GM12878 (cell line): ENCODE measurements at regions not wholly inside any gene's neighbourhood (a gene's known extent, or its start where the extent isn't known, plus 50 kb on each side); places are given as distances from the start of the nearest gene placed in this dataset.

Experiments
- ATAC-seq: fragments of 200-7000 bp; cut with Tn5 transposase; 3 replicates; pipeline ENCODE4 v1.9.1; 2020; ENCODE audit warnings: mild to moderate bottlenecking, moderate library complexity
- BruUV-seq: library from RNA; stranded (reverse); fragments of 400-500 nt; replicated peaks from 2 replicates; lab custom pipeline; 2021; lab: Mats Ljungman, UMichigan
- CTCF ChIA-PET: fragments of 300-600 bp; sonication (Branson Sonifier 250); formaldehyde crosslinking; extraction: SDS; loops from one replicate; lab custom pipeline; 2021; ENCODE audit warnings: inconsistent platforms; lab: Yijun Ruan, JAX
- POLR2A ChIA-PET: fragments of 350-600 bp; formaldehyde crosslinking; extraction: SDS; loops from one replicate; lab custom pipeline; 2021; ENCODE audit warnings: inconsistent platforms; lab: Charles Lee
- RAD21 ChIA-PET: fragments of 300-600 bp; sonication (Branson Sonifier 250); formaldehyde crosslinking; loops from one replicate; lab custom pipeline; 2023; ENCODE audit warnings: antibody characterized with exemption; ENCODE audit not compliant: unreplicated experiment; lab: Charles Lee
- SMC1A ChIA-PET: fragments of 300-600 bp; sonication (Branson Sonifier 250); formaldehyde crosslinking; loops from one replicate; lab custom pipeline; 2023; ENCODE audit not compliant: unreplicated experiment, uncharacterized antibody; lab: Charles Lee
- DNase-seq: peaks from one replicate; pipeline ENCODE4 v3.0.0-alpha.2; 2011; ENCODE audit warnings: low read depth, low spot score
- FAIRE-seq: peaks from 3 replicates; lab custom pipeline; 2011; peaks lifted over from hg19 to GRCh38; lab: Jason Lieb, UNC
- H2AFZ ChIP-seq: 2 replicates; pipeline ENCODE4 v1.6.0; 2011; ENCODE audit warnings: low read depth, low read length, control low read depth; ENCODE audit not compliant: control insufficient read depth
- H3K27ac ChIP-seq: 2 replicates; pipeline ENCODE4 v1.5.1; 2011; ENCODE audit warnings: control low read depth; ENCODE audit not compliant: control insufficient read depth, insufficient read depth
- H3K27me3 ChIP-seq, 2 experiments: replicated peaks in 1 of 2; 2 replicates each; pipeline versions ENCODE4 v1.6.0 to v1.6.1; 2011; ENCODE audit warnings: low read length in 1 of 2; ENCODE audit not compliant: control insufficient read depth in 2 of 2, insufficient read depth in 2 of 2
- H3K36me3 ChIP-seq, 2 experiments: 2 replicates each; pipeline ENCODE4 v1.5.1; 2011; ENCODE audit warnings: low read length in 1 of 2; ENCODE audit not compliant: control insufficient read depth in 2 of 2, insufficient read depth in 2 of 2
- H3K4me1 ChIP-seq: 2 replicates; pipeline ENCODE4 v1.6.1; 2011; ENCODE audit warnings: mild to moderate bottlenecking, low read length, moderate library complexity, mixed read lengths; ENCODE audit not compliant: control insufficient read depth, insufficient read depth
- H3K4me2 ChIP-seq: 2 replicates; pipeline ENCODE4 v1.6.0; 2011; ENCODE audit warnings: control low read depth; ENCODE audit not compliant: control insufficient read depth, insufficient read depth
- H3K4me3 ChIP-seq: fragments of 200-600 bp; sonication (generic); 2 replicates; pipeline ENCODE4 v1.5.1; 2016
- H3K79me2 ChIP-seq: 2 replicates; pipeline ENCODE4 v1.6.0; 2011; ENCODE audit warnings: low read length; ENCODE audit not compliant: control insufficient read depth, insufficient read depth
- H3K9ac ChIP-seq: 2 replicates; pipeline ENCODE4 v1.8.0; 2011; ENCODE audit warnings: low read length, control low read depth, mixed read lengths; ENCODE audit not compliant: control insufficient read depth, insufficient read depth
- H3K9me3 ChIP-seq: replicated peaks from 3 replicates; pipeline ENCODE4 v1.5.1; 2011; ENCODE audit warnings: mild to moderate bottlenecking, low read length; ENCODE audit not compliant: control insufficient read depth, insufficient read depth
- H4K20me1 ChIP-seq: 2 replicates; pipeline ENCODE4 v1.6.0; 2011; ENCODE audit not compliant: control insufficient read depth, insufficient read depth
- ATF2 ChIP-seq: IDR thresholded peaks from 2 replicates; pipeline ENCODE4 v1.6.1; 2012; ENCODE audit warnings: low read length, inconsistent platforms
- BHLHE40 ChIP-seq, 2 experiments: fragments of 450-650 bp in 1 of 2; IDR thresholded peaks; 2 replicates each; pipeline ENCODE4 v1.6.1; 2011 to 2017; ENCODE audit warnings: low read depth in 2 of 2, borderline replicate concordance in 1 of 2, improper control_type of control experiment in 1 of 2, low read length in 1 of 2, mild to moderate bottlenecking in 1 of 2
- ETV6 ChIP-seq, 2 experiments: fragments of 450-650 bp in 1 of 2; IDR thresholded peaks in 1 of 2; conservative IDR thresholded peaks in 1 of 2; 2 replicates each; pipeline ENCODE4 v1.6.1; 2014; ENCODE audit warnings: antibody characterized with exemption in 1 of 2, borderline replicate concordance in 1 of 2, low read depth in 1 of 2, mild to moderate bottlenecking in 1 of 2, moderate library complexity in 1 of 2
- HSF1 ChIP-seq: fragments of 150-350 bp; IDR thresholded peaks from 2 replicates; pipeline ENCODE4 v1.6.1; 2014; ENCODE audit warnings: mild to moderate bottlenecking, low read depth, low read length
- JUNB ChIP-seq: IDR thresholded peaks from 2 replicates; pipeline ENCODE4 v1.6.1; 2016; ENCODE audit warnings: antibody characterized with exemption, mild to moderate bottlenecking
- KAT2A ChIP-seq: conservative IDR thresholded peaks from 2 replicates; pipeline ENCODE4 v1.6.1; 2011; ENCODE audit warnings: low read depth, low read length; ENCODE audit not compliant: control insufficient read depth
- MAX ChIP-seq: IDR thresholded peaks from 2 replicates; pipeline ENCODE4 v1.6.1; 2012; ENCODE audit warnings: low read depth, low read length, improper control_type of control experiment
- MYC ChIP-seq: IDR thresholded peaks from 2 replicates; pipeline ENCODE4 v1.6.1; 2011; ENCODE audit warnings: mild to moderate bottlenecking, low read length, moderate library complexity, inconsistent platforms; ENCODE audit not compliant: insufficient read depth, insufficient replicate concordance, insufficient read length, severe bottlenecking
- POLR2A ChIP-seq: IDR thresholded peaks from 2 replicates; pipeline ENCODE4 v1.6.1; 2011; ENCODE audit warnings: low read depth, mild to moderate bottlenecking, low read length
- ZNF207 ChIP-seq: fragments of 450-650 bp; IDR thresholded peaks from 2 replicates; pipeline ENCODE4 v1.6.1; 2014; ENCODE audit warnings: antibody characterized with exemption, mild to moderate bottlenecking, borderline replicate concordance
- WGBS: methylation state at CpG from one replicate; pipeline ENCODE4 v1.1.6; 2016; ENCODE audit warnings: low lambda C conversion rate; ENCODE audit not compliant: insufficient replicate concordance, insufficient coverage; ENCODE audit errors: missing lambda C conversion rate; 5-methylcytosine and 5-hydroxymethylcytosine counted together
- in situ Hi-C: fragments of 300-500 bp; cut with MboI; formaldehyde crosslinking; loops from 9 replicates; pipeline ENCODE4 v1.14.3; 2018; ENCODE audit warnings: mixed read lengths
- intact Hi-C: fragments of 100-400 bp; cut with micrococcal nuclease; formaldehyde crosslinking; loops from one replicate; pipeline ENCODE4 v1.14.2; 2022; ENCODE audit not compliant: unreplicated experiment

GRCh38 chr16:79358188-79358587 lies 242.3 kb downstream of the MAF start:
- 9% methylated on average over 9 of the region's 9 CpGs for WGBS
- intact Hi-C loops (no loop called here), in situ Hi-C loops (no loop called here)
- no peaks in the 10 kb centered on the region for H3K36me3 ChIP-seq
- ChIA-PET CTCF (no interaction called here), POLR2A (no interaction called here), RAD21 (no interaction called here), SMC1A (no interaction called here)
- no peak overlapping the region for H3K27ac ChIP-seq
- DNase-seq (no peak), FAIRE-seq (no peak), ATAC-seq (no peak)
- no peaks in the 10 kb centered on the region for H4K20me1 ChIP-seq
- no peak overlapping the region for H3K4me3 ChIP-seq
- TF ChIP-seq MAX (no peak), HSF1 (no peak), ZNF207 (no peak)
- H3K4me1 ChIP-seq = no peaks in the 10 kb centered on the region
- no peak overlapping the region for H2AFZ ChIP-seq
- BruUV-seq = no TSS peak
- no peak overlapping the region for H3K4me2 ChIP-seq
- H3K79me2 ChIP-seq = no peaks in the 10 kb centered on the region
- H3K27me3 ChIP-seq = no peaks in the 10 kb centered on the region; a peak in 1 of 4 replicates
- no peaks in the 10 kb centered on the region for H3K9me3 ChIP-seq
- no peak overlapping the region for H3K9ac ChIP-seq

- no peak overlapping the region for H3K4me3 ChIP-seq
Observed at GRCh38 chr16:79355600-79356358, 244.8 kb downstream of the MAF start.

More at GRCh38 chr16:79355600-79356358, 244.8 kb downstream of the MAF start:
- no peak for ATAC-seq
- no peak for FAIRE-seq
- no peaks in the 10 kb centered on the region for H3K36me3 ChIP-seq
- BruUV-seq = no TSS peak
- H3K79me2 ChIP-seq = no peaks in the 10 kb centered on the region
- no peaks in the 10 kb centered on the region for H3K27me3 ChIP-seq
- H3K4me2 ChIP-seq = no peak overlapping the region
- no peak overlapping the region for H3K27ac ChIP-seq
- in situ Hi-C loops = no loop called here
- POLR2A ChIA-PET = no interaction called here
- H3K4me1 ChIP-seq = no peaks in the 10 kb centered on the region
- H2AFZ ChIP-seq = no peak overlapping the region
- no peak overlapping the region for H3K9ac ChIP-seq
- no peaks in the 10 kb centered on the region for H4K20me1 ChIP-seq
- no peak for DNase-seq
- intact Hi-C loops = no loop called here
- WGBS = 18% methylated on average over 15 of the region's 15 CpGs
- SMC1A ChIA-PET = interaction anchor here (0.6 kb wide), 2 partner anchors 31 to 109 kb away, joined by 3 read pairs; no protein-coding TSS in a partner anchor
- no peaks in the 10 kb centered on the region for H3K9me3 ChIP-seq
- CTCF ChIA-PET = no interaction called here
- RAD21 ChIA-PET = no interaction called here
- no peak for TF ChIP-seq BHLHE40 (IDR thresholded peaks at IDR 0.05; ENCODE audit: borderline replicate concordance in 1 of 2, low read depth in 2 of 2, low read length in 1 of 2)
- no peak for TF ChIP-seq ATF2
- no peak for TF ChIP-seq MYC
- no peak for TF ChIP-seq JUNB
- no peak for TF ChIP-seq ETV6 (conservative IDR thresholded peaks at IDR 0.05 in 1 of 2, IDR thresholded peaks at IDR 0.05 in 1 of 2; ENCODE audit: borderline replicate concordance in 1 of 2, low read depth in 1 of 2)
- no peak for TF ChIP-seq KAT2A
- TF ChIP-seq POLR2A = no peak
